ENCODE measurements at regions not wholly inside any gene's neighbourhood (a gene's known extent, or its start where the extent isn't known, plus 50 kb on each side); places are given as distances from the start of the nearest gene placed in this dataset.
"Not testable (repeated sequence)": the region's sequence is repeated elsewhere in the genome, so short reads cannot be mapped to it uniquely, and the experiment has no call there.

DNA sequence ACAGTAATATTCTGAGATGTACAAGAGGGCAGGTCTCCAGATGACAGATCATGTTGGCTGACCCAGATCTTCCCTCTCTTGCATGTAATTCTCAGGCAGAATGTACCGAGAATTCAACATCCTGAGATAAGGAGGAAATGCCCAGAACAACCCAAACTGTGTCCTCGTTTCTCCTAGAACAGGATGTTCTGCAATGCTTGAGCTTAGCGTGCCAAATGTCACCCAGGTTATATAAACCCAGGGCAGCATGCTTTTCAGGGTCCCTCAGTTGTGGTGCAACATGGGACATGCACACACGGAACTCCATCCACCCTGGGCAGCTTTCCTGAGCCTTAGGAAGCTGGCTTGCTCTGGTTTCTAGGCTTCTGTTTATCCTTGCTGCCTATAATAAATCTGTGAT is 102.1 kb upstream of the CMC1 start:
- no peak for DNase-seq

DNA sequence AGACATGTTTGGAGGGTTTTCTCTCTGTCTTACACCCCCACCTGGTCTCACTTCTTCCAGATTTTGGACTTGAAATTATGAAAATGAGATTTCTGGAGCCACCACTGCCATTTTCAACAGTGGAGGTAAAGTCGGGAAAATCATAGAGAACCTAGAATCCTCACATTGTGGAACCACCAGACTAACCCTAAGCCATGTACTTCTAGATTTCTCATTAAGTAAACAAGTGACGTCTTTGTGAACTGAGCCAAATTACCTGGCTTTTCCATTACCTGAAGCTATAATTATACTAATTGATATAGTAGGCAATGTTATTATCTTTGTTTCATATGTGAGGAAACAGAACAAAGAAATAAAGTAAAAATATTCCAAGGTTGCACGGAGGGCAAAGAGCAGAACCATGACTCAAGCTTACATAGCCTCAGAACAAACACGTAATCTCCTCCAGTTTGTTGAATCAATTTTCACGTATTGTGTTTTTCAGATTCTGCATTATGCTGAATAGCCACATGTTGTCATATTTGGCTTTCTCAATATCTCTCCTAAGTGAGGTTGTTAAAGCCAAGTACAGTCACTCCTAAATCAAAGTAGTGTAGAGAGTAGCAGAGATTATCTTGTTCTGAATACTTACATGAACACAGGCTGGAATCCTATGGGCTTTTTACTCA is 101.3 kb upstream of the CMC1 start:
- no peak for DNase-seq

DNA sequence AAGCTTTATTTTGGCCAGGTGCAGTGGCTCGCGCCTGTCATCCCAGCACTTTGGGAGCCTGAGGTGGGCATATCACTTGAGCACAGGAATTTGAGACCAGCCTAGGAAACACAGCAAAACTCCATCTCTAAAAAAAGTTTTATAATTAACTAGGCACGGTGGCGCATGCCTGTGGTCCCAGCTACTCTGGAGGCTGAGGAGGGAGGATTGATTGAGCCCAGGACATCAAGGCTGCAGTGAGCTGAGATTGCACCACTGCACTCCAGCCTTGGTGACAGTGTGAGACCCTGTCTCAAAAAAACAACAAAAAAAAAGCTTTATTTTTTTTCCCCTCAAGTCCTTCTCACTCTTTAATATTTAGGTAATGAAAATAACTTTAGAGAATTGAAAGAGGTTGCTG is 100.8 kb upstream of the CMC1 start:
- no peak for DNase-seq

DNA sequence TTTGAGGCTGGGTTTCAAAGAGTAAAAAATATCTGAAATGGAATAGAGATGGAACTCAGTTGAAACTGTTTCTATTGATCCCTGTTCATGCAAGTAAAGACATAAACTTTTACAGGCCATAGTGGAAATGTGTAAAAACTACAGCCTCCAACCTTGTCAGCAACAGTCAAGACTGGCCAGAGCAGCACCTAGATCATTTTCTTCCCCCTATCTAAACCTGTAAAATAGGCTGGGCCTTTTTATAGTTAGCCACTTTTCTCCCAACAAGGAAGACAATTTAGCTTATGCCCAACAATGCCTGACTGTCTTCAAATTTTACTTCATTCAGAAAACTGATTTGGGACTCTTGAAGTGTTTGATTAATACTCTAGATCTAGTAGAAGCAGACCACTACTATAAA is 91.5 kb upstream of the CMC1 start:
- DNase-seq, result no peak

DNA sequence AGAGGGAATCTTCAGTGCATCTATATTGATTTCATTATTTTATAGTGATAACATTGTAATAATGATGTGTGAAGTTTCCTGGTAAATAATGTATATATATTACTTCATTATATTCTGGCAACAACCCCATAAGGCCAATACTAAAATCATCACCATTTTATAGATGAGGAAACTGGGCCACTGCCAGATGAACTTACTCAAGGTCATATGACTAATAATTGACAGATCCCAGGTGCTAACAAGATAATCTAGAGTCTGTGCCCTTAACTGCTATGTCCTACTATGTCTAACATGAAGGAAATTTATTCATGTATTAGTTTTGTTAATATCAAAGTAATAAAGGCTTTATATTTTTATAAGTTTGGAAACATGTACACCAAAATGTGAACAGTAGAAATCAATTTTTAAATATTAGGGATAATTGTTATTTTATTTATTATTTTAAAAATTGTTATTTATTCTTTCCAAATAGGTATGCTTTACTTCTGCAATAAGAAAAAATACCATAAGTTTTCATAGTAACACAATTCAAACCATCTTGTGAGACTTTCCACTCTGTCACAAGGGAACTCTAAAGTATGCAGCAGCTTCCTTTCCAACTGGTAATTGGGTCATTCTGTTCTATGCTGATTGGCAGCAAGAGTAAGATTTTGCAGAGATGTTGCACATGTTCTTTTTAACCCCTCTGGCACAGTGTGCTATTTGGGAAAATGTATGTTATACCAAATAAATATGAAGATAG is 90.8 kb upstream of the CMC1 start:
- DNase-seq, result no peak

DNA sequence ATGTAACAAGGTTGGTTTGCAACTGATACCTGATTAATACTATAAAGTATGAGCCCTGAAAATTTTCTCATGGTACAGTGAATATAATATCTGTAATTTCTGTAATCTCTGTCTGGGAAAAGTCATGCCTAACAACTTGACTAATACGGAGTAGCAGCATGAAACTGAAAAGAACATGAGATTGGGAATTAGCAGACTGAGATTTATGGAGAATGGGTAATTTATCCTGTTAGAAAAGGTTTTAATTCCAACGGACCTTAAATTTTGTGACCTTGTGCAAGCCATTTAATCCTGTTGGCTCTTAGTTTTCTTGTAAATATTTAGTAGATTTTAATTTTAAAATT is 90.2 kb upstream of the CMC1 start:
- no peak for DNase-seq

DNA sequence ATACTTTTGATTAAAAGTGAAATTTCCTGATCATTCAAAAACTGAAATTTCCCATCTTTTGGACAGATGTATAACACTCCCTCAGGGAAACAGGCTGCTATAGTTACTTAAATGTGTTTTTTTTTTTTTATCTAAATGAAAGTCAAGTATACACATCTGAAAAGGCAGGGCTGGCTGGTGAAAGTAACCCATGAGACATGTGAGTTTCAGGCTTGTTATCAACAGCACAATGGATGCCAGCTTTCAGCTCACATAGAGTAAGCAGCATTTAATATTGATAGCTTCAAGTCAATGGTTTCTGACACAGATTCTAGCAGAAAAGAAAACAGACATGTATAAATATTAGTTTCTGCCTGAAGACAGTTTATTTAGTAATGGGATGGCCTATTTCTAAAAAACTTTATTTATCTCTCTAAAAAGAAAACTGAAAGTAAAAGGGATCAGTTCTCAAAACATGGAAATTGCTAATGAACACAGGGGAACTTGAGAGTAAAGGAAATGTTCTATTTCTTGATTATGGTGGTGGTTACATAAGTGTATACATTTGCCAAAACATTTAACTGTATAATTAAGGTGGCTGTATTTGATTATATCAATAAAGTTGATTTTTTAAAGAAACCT is 89.7 kb upstream of the CMC1 start:
- no peak for DNase-seq

DNA sequence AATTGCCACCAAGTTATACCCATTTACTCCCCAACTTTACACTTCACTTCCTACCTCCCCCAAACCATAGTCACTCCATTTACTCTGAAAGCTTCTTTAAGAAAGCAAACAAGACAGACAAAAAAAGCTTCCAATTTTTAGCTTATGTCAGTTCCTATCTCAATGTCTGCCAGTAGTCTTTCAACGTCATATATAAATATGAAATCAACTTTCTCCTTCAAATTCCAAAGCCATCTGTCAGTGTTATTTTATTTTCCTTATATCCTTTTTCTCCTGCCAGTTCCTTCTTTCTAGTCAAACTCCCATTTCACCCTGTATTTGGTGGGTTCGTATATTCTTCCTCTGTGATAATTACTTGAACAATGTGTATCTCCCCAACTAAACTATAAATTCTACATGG is 85.8 kb upstream of the CMC1 start:
- DNase-seq, result no peak

DNA sequence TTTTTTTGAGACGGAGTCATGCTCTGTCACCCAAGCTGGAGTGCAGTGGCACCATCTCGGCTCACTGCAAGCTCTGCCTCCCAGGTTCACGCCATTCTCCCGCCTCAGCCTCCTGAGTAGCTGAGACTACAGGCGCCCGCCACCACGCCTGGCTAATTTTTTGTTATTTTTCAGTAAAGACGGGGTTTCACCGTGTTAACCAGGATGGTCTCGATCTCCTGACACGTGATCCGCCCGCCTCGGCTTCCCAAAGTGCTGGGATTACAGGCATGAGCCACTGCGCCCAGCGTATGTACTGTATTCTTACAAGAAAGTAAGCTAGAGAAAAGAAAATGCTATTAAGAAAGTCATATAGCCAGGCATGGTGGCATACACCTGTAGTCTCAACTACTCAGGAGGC is 84.8 kb upstream of the CMC1 start:
- DNase-seq, result not testable (repeated sequence)

DNA sequence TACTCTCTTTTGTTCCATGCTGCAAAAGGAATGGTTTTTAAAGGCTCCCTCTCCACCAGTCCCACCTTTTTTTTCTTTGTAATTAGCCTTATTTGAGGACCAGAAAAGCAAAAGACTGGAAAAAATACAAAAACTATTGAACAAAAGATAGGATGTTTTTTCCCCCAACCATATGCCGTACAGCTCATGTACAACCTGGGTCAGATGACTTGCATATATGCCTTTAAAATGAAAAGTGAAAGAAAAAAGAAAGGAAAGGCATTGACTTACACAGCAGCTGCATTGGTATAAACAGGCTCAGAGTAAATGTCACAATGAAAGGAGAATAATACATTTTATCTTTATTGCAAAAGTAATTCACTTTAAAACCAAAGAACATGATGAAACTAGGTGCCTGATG is 69.5 kb upstream of the CMC1 start:
- no peak for DNase-seq

DNA sequence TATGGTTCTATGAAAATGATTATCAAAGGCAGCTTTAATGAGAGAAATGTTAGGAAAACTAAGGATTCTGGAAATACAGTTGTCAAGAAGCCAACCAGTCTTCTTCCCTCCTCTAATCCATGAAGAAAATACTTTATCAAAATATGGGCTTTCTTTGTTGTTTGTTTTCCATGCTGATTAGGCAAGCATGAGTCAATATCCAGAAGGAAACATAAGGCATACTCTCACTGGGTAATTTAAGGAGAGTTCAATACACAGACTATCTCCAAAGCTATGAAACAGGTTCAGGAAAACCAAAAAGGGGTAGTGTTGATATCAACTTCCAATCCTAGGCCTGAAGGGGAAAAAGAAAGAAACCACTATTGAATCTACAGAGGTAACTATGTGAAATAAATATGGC is 68.7 kb upstream of the CMC1 start:
- no peak for DNase-seq

DNA sequence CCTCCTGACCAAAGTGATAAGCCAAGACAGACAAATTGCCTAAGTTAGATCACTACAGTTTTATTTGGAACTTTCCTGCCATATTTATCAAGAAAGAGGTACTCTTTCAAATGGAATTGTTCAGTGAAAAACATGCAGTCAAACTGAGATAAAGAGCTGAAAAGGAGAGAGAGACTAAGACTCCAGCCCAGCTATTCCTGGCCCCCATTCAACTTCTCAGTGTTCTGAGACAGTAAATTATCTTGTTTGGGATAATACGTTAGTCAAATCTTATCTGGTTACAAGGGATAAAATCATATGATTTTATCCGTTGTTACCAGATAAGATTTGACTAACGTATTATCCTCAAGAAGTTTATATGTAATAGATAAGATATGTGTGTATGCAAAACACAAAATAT is 67.6 kb upstream of the CMC1 start:
- DNase-seq, result no peak

DNA sequence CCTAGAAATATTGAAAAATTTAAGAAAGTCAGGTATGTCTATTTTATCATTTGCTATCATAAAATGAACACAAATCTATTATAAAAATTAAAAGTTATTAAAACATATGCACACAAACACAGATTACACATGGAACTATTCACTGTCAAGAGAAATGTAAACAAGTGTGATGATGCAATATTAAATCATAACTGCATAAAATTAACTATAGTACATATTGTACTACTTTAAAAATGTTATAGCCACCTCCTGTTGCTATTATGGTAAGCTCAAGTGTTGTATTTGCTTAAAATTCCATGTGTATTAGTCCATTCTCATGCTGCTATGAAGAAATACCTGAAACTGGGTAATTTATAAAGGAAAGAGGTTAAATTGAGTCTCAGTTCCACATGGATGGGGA is 54.7 kb upstream of the CMC1 start:
- no peak for DNase-seq

DNA sequence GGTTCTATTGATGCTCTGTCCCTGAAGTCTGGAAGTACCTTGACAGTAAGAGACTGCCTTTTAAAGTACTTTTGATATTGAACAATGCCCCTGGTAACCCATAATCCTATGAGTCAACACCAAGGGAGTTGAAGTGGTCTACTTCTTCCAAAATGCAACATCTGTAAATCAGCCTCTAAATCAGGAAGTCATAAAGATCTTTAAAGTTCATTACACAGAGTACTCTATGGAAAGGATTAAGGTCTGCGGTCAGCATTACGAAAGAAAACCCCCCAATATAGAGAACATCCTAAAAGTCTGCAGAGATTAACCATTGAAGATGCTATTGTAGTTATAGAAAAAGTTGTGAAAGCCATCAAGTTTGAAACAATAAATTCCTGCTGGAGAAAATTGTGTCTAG is 52.7 kb upstream of the CMC1 start:
- DNase-seq, result no peak

DNA sequence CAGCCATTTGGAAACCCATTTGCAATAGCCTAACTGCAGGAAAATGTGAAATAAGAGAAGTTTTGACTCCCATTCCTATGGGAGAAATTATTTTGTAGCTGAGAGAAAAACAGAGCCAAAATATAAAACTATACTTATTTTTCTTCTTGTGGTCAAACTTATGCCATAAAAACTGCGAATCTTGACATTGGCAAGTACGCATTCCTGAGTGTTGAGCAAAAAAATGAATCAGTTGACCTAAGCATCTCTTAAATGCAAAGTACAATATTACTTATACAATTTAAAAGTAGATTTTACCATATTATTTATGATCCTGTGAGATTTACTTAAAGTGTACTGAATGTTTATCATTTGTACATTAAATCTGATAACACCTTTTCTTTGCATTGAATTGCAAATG is 50.1 kb upstream of the CMC1 start:
- DNase-seq, result no peak

Data from nucleus accumbens (tissue), 56 donors.